ENCODE measurements at regions not wholly inside any gene's neighbourhood (a gene's known extent, or its start where the extent isn't known, plus 50 kb on each side); places are given as distances from the start of the nearest gene placed in this dataset.

DNA sequence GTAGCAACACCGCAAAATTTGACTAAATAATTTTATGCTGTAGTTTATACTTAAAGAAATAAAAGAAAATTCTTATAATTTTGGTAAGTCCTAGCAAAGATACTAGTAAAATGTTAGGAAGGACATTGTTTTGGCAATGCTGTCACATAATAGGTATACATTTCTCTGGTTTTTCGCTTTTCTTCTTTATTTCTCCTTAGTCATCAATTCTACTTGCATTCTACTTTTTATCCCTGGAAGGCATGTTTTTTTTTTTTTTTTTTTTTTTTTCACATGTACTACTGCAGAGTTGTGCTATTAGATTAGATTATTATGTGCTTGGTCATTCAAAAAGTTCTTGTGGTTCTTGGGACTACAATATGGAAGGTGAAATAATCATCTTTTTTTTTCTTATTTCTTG is 1421.2 kb downstream of the SI start:
- POLR2A ChIA-PET: no interaction called here
- no peaks in the 10 kb centered on the region for H3K36me3 Mint-ChIP-seq
- CTCF ChIA-PET: no interaction called here
- H3K27me3 Mint-ChIP-seq: no peaks in the 10 kb centered on the region
- H3K9me3 Mint-ChIP-seq: peaks cover 9% of the 10 kb centered on the region
- DNase-seq: no peak
- no peak overlapping the region for H3K4me3 Mint-ChIP-seq
- no peak overlapping the region for H3K27ac Mint-ChIP-seq
- H3K4me1 Mint-ChIP-seq (ENCODE audit: low read depth): no peaks in the 10 kb centered on the region
- intact Hi-C loops (cut with micrococcal nuclease): no loop called here

DNA sequence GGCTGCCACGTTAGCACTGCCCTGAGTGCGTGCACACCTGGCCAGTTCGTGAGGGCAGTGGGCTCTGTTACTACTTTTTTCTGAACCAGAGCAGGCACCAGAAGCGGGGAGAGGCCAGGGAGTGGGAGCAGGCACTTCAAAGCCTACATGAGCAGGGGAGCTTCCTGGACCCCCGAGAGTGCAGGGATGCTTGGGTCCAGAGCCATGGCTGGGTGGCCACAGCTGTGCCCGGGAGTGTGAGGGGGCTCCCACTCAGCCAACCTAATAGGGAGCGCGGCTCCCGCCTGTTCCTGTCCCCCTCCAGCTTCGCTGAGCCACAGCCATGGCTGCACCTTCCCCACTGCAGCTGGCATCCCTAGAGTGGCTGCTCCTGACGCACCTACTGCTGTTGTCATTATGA is 1423.3 kb downstream of the SI start:
- CTCF ChIA-PET: no interaction called here
- H3K27me3 Mint-ChIP-seq: no peaks in the 10 kb centered on the region
- no peak overlapping the region for H3K4me3 Mint-ChIP-seq
- intact Hi-C loops (cut with micrococcal nuclease): no loop called here
- H3K36me3 Mint-ChIP-seq: no peaks in the 10 kb centered on the region
- H3K9me3 Mint-ChIP-seq: peaks cover 9% of the 10 kb centered on the region
- no peaks in the 10 kb centered on the region for H3K4me1 Mint-ChIP-seq (ENCODE audit: low read depth)
- POLR2A ChIA-PET: no interaction called here
- no peak for DNase-seq
- no peak overlapping the region for H3K27ac Mint-ChIP-seq

DNA sequence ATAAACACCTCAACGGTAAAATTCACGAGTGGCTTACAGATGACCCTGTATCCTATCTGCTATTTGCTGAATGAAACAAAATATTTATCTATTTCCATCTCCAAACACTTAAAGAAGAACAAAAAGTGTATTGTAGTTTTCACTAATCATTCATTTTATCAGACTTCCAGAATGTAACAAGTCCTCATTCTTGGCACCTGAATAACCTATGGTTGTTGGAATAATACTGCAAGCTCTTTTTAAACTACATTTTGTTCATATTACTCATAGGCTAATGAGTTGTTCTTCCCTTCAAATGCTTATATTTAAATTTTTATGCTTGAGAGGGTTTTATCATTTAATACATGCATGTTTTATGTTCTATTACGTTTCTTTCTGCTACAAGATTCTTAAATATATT is 1434.1 kb downstream of the SI start:
- POLR2A ChIA-PET: no interaction called here
- H3K9me3 Mint-ChIP-seq: peaks cover 18% of the 10 kb centered on the region
- no peak overlapping the region for H3K4me3 Mint-ChIP-seq
- intact Hi-C loops (cut with micrococcal nuclease): no loop called here
- H3K27me3 Mint-ChIP-seq: no peaks in the 10 kb centered on the region
- no peak for DNase-seq
- no peaks in the 10 kb centered on the region for H3K36me3 Mint-ChIP-seq
- H3K27ac Mint-ChIP-seq: no peak overlapping the region
- no peaks in the 10 kb centered on the region for H3K4me1 Mint-ChIP-seq (ENCODE audit: low read depth)
- CTCF ChIA-PET: no interaction called here

DNA sequence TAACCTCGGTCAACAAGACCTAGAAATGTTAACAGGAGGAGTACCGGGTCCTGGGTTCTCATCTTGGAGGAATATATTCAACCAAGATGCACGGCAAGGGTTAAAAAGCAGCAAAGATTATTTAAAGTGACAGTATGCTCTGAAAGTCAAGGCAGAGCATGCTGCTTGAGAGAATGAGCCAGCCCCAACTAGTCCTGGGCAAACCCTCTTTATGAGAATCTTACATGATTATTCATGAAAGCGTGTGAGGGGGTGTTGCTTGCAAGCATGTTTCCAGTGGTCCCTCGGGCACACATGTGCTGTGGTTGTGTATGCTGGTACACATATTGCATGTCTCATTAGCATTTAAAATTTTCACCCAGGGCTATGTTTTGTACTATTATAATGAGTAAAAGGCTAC is 1445.6 kb downstream of the SI start:
- intact Hi-C loops (cut with micrococcal nuclease): no loop called here
- Mint-ChIP-seq H3K36me3 (no peaks in the 10 kb centered on the region), H3K9me3 (no peaks in the 10 kb centered on the region), H3K4me3 (no peak overlapping the region), H3K27me3 (no peaks in the 10 kb centered on the region), H3K4me1 (ENCODE audit: low read depth) (no peaks in the 10 kb centered on the region), H3K27ac (no peak overlapping the region)
- ChIA-PET POLR2A (no interaction called here), CTCF (no interaction called here)
- DNase-seq: no peak

DNA sequence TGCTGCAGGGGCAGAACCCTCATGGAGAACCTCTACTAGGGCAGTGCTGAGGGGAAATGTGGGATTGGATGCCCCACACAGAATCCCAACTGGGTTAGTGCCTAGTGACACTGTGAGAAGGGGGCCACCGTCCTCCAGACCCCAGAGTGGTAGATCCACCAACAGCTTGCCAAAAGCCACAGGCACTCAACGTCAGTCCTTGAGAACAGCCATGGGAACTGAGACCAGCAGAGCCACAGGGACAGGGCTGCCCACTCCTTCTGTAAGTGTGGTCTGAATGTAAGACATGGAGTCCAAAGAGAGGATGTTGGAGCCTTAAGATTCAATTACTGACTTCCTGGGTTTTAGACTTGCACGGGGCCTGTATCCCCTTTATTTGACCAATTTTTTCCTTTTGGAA is 1451.5 kb downstream of the SI start:
- POLR2A ChIA-PET: no interaction called here
- Mint-ChIP-seq H3K9me3 (peaks cover 11% of the 10 kb centered on the region), H3K27ac (no peak overlapping the region), H3K27me3 (no peaks in the 10 kb centered on the region), H3K4me1 (ENCODE audit: low read depth) (no peaks in the 10 kb centered on the region), H3K36me3 (no peaks in the 10 kb centered on the region), H3K4me3 (no peak overlapping the region)
- intact Hi-C loops (cut with micrococcal nuclease): no loop called here
- CTCF ChIA-PET: no interaction called here
- DNase-seq: no peak

- ChIA-PET POLR2A (no interaction called here), CTCF (no interaction called here)
- Mint-ChIP-seq H3K4me3 (no peak overlapping the region), H3K27ac (no peak overlapping the region), H3K36me3 (no peaks in the 10 kb centered on the region), H3K4me1 (ENCODE audit: low read depth) (no peaks in the 10 kb centered on the region), H3K9me3 (peaks cover 11% of the 10 kb centered on the region), H3K27me3 (no peaks in the 10 kb centered on the region)
- no peak for DNase-seq
- intact Hi-C loops (cut with micrococcal nuclease): no loop called here
Measured at GRCh38 chr3:163622384-163622783, 1455.9 kb downstream of the SI start.

GRCh38 chr3:163614886-163615285 is 1463.4 kb downstream of the SI start:
- no peak overlapping the region for H3K27ac Mint-ChIP-seq
- no peak overlapping the region for H3K4me3 Mint-ChIP-seq
- CTCF ChIA-PET: no interaction called here
- intact Hi-C loops (cut with micrococcal nuclease): no loop called here
- DNase-seq: no peak
- POLR2A ChIA-PET: no interaction called here
- H3K4me1 Mint-ChIP-seq (ENCODE audit: low read depth): no peaks in the 10 kb centered on the region
- no peaks in the 10 kb centered on the region for H3K36me3 Mint-ChIP-seq
- H3K9me3 Mint-ChIP-seq: peaks cover 7% of the 10 kb centered on the region
- H3K27me3 Mint-ChIP-seq: no peaks in the 10 kb centered on the region

DNA sequence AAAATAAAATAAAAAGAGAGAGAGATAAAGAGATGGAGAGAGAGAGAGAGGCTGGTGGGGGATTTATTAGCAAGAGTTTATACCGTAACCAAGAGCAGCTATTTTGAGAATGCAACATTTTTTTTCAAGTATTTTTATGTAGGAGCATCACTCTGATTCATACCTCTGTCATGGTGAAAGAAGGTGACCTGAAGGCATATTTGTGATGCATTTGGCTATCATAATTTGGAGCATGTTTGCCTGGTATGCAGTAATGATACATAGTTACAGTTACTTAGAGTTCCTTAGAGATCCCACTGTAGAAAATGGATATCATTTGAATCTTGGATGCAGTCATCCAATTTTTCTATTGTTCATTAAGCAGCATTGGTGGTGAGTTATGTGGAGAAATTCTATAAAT is 1472.4 kb downstream of the SI start:
- no peak overlapping the region for H3K4me3 Mint-ChIP-seq
- no peaks in the 10 kb centered on the region for H3K36me3 Mint-ChIP-seq
- peaks cover 12% of the 10 kb centered on the region for H3K9me3 Mint-ChIP-seq
- ChIA-PET CTCF (no interaction called here), POLR2A (no interaction called here)
- intact Hi-C loops (cut with micrococcal nuclease): no loop called here
- no peaks in the 10 kb centered on the region for H3K4me1 Mint-ChIP-seq (ENCODE audit: low read depth)
- no peak for DNase-seq
- H3K27me3 Mint-ChIP-seq: no peaks in the 10 kb centered on the region
- H3K27ac Mint-ChIP-seq: no peak overlapping the region

DNA sequence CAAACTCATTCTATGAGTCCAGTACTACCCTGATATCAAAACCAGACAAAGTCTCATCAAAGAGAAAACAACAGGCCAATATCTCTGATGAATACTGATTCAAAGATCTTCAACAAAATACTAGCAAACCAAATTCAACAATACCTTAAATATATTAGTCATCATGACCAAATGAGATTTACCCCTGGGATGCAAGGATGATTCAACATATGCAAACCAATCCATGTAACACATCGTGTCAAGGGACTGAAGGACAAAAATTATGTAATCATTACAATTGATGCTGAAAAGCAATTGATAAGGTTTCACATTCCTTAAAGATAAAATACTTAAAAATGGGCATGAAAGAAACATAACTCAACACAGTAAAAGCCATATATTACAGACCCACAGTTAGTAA is 1476.9 kb downstream of the SI start:
- Mint-ChIP-seq H3K27ac (no peak overlapping the region), H3K27me3 (no peaks in the 10 kb centered on the region), H3K9me3 (peaks cover 10% of the 10 kb centered on the region), H3K4me1 (ENCODE audit: low read depth) (no peaks in the 10 kb centered on the region), H3K4me3 (no peak overlapping the region), H3K36me3 (no peaks in the 10 kb centered on the region)
- intact Hi-C loops (cut with micrococcal nuclease): no loop called here
- POLR2A ChIA-PET: no interaction called here
- DNase-seq: no peak
- CTCF ChIA-PET: no interaction called here

DNA sequence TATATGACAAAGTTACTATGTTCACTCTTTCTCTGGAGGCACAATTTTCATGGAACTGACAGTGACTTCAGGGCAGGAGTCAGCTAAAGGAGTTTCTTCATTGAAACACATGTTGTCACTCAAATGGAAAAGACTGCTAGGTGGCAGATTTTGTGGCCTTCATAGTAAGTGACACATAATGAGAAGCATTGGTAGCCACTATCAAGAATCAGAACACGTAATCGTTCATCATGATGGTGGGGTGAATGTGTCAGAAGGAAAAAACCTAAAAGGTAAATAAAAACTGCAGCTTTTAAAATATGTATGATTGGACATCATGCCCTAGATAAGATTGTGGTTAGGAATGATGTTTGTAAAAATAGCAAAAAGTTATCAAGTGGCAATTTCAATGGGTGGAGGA is 1491.0 kb downstream of the SI start:
- Mint-ChIP-seq H3K4me1 (ENCODE audit: low read depth) (no peaks in the 10 kb centered on the region), H3K27me3 (no peaks in the 10 kb centered on the region), H3K9me3 (peaks cover 31% of the 10 kb centered on the region), H3K27ac (no peak overlapping the region), H3K36me3 (no peaks in the 10 kb centered on the region), H3K4me3 (no peak overlapping the region)
- intact Hi-C loops (cut with micrococcal nuclease): no loop called here
- ChIA-PET CTCF (no interaction called here), POLR2A (no interaction called here)
- DNase-seq: no peak

DNA sequence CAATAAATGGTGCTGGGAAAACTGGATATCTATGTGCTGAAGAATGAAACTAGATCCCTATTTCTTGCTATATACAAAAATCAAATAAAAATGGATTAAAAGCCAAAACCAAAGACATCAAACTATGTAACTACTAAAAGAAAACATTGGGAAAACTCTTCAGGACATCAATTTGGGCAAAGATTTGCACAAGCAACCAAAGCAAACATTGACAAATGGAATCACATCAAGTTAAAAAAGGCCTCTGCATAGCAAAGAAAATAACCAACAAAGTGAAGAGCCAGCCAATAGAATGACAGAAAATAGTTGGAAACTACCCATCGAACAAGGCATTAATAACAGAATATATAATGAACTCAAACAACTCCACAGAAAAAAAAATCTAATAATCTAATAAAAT is 1495.3 kb downstream of the SI start:
- intact Hi-C loops (cut with micrococcal nuclease): no loop called here
- H3K36me3 Mint-ChIP-seq: no peaks in the 10 kb centered on the region
- H3K27me3 Mint-ChIP-seq: no peaks in the 10 kb centered on the region
- CTCF ChIA-PET: no interaction called here
- no peaks in the 10 kb centered on the region for H3K4me1 Mint-ChIP-seq (ENCODE audit: low read depth)
- no peak for DNase-seq
- POLR2A ChIA-PET: no interaction called here
- no peak overlapping the region for H3K4me3 Mint-ChIP-seq
- no peak overlapping the region for H3K27ac Mint-ChIP-seq
- H3K9me3 Mint-ChIP-seq: peaks cover 28% of the 10 kb centered on the region

DNA sequence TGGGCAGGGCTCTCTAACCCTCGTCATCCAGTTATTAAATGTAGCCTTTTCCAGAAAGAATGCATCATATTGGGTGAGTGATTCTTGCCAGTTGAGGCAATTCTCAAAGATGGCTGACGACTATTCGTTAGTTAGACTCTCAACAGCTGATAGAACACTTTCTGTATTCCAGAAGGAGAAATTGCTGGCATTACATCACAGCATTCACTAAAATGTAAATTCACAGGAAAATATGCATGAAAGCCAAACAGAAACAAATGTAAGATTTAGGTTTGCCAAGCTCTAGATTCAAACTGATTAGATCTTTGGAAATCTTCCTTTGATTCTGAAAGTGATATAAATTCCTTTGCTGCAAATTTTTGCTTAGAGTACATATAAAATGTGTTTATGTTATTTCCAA is 1501.0 kb downstream of the SI start:
- H3K27ac Mint-ChIP-seq: no peak overlapping the region
- POLR2A ChIA-PET: no interaction called here
- CTCF ChIA-PET: no interaction called here

DNA sequence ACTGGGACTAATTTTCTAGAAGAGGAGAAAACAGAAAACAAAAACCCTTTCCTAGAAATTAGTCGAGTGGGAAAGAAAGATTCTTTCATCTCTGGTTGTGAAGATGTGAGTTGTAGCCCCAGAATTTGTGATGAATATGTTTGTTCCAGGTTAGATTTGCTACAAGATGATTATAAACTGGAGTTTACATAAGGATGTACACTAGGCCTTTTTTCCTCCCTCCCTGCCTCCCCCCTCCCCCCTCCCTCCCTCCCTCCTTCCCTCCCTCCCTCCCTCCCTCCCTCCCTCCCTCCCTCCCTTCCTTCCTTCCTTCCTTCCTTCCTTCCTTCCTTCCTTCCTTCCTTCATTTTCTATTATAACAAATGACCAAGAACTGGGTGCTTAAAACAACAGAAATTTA is 1502.0 kb downstream of the SI start:
- no peak overlapping the region for H3K4me3 Mint-ChIP-seq
- no peak for DNase-seq
- POLR2A ChIA-PET: no interaction called here
- intact Hi-C loops (cut with micrococcal nuclease): no loop called here
- no peaks in the 10 kb centered on the region for H3K4me1 Mint-ChIP-seq (ENCODE audit: low read depth)
- no peak overlapping the region for H3K27ac Mint-ChIP-seq
- no peaks in the 10 kb centered on the region for H3K36me3 Mint-ChIP-seq
- peaks cover 16% of the 10 kb centered on the region for H3K9me3 Mint-ChIP-seq
- CTCF ChIA-PET: no interaction called here
- H3K27me3 Mint-ChIP-seq: no peaks in the 10 kb centered on the region

More for the DNA sequence above, 1501.0 kb downstream of the SI start:
- Mint-ChIP-seq H3K9me3 (peaks cover 10% of the 10 kb centered on the region), H3K27me3 (no peaks in the 10 kb centered on the region), H3K4me1 (ENCODE audit: low read depth) (no peaks in the 10 kb centered on the region), H3K4me3 (no peak overlapping the region), H3K36me3 (no peaks in the 10 kb centered on the region)
- intact Hi-C loops (cut with micrococcal nuclease): no loop called here
- no peak for DNase-seq

DNA sequence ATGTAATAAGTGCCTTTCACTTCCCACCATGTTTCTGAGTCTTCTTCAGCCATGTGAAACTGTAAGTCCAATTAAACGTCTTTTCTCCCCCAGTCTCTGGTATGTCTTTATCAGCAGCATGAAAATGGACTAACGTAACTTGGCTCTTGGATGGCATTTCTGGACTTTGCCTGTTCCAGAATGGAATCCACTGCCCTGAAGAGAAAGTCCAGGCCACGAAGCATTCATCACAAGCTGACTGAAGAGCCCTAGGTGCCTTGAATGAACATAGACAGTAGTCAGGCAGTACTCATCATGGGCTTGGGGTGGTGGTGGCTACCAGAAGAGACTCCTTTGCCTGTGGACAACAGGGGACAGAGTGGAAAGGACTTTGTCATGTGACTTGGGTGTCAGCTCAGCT is 1505.0 kb downstream of the SI start:
- ChIA-PET CTCF (no interaction called here), POLR2A (no interaction called here)
- DNase-seq: no peak
- intact Hi-C loops (cut with micrococcal nuclease): no loop called here
- Mint-ChIP-seq H3K4me1 (ENCODE audit: low read depth) (no peaks in the 10 kb centered on the region), H3K4me3 (no peak overlapping the region), H3K27ac (no peak overlapping the region), H3K27me3 (no peaks in the 10 kb centered on the region), H3K36me3 (no peaks in the 10 kb centered on the region), H3K9me3 (peaks cover 22% of the 10 kb centered on the region)
